ENCODE measurements at regions not wholly inside any gene's neighbourhood (a gene's known extent, or its start where the extent isn't known, plus 50 kb on each side); places are given as distances from the start of the nearest gene placed in this dataset.

- no peaks in the 10 kb centered on the region for H3K4me1 ChIP-seq (ENCODE audit: control insufficient read depth in 1 of 2, insufficient read depth in 2 of 2, low read length in 2 of 2)
- no peak overlapping the region for H3K4me3 ChIP-seq (ENCODE audit: low read depth, low read length)
- no peaks in the 10 kb centered on the region for H3K27me3 ChIP-seq (ENCODE audit: insufficient read depth, low read length)
- H2AFZ ChIP-seq (ENCODE audit: insufficient read depth, low read length, poor library complexity), result no peak overlapping the region
- H4K12ac ChIP-seq (ENCODE audit: low read depth, low read length), result no peak overlapping the region
- H3K23ac ChIP-seq (ENCODE audit: low read length), result no peak overlapping the region
- H3K9ac ChIP-seq (ENCODE audit: low read length), result no peak overlapping the region
- H4K8ac ChIP-seq (ENCODE audit: low read depth, low read length), result no peak overlapping the region
- H2BK5ac ChIP-seq (ENCODE audit: low read depth, low read length, poor library complexity), result no peak overlapping the region
- no peak overlapping the region for H3K4ac ChIP-seq (ENCODE audit: low read depth, low read length)
- H2BK12ac ChIP-seq (ENCODE audit: low read length), result no peak overlapping the region
- no peaks in the 10 kb centered on the region for H3K79me2 ChIP-seq (ENCODE audit: control insufficient read depth, insufficient read depth, low read length, poor library complexity)
- no peak overlapping the region for H3K4me2 ChIP-seq (ENCODE audit: low read length)
- H3K36me3 ChIP-seq (ENCODE audit: control insufficient read depth in 1 of 2, insufficient read depth in 2 of 2, low read length in 2 of 2), result no peaks in the 10 kb centered on the region
- no peak overlapping the region for H3K14ac ChIP-seq (ENCODE audit: low read length)
- H3K27ac ChIP-seq (ENCODE audit: low read depth, low read length), result no peak overlapping the region
- no peak overlapping the region for H2BK120ac ChIP-seq (ENCODE audit: insufficient read depth, low read length, poor library complexity)
- no peak for DNase-seq
- no peak overlapping the region for H2AK5ac ChIP-seq (ENCODE audit: low read length)
- H3K18ac ChIP-seq (ENCODE audit: low read length), result no peak overlapping the region
- no peak overlapping the region for H4K91ac ChIP-seq (ENCODE audit: low read depth, low read length)
- WGBS (ENCODE audit: extremely low coverage, insufficient coverage, insufficient read length), result no CpG with 5 or more reads among the region's 3 CpGs
- H3K9me3 ChIP-seq (ENCODE audit: insufficient read depth, low read depth, low read length), result no peaks in the 10 kb centered on the region
- H3K79me1 ChIP-seq (ENCODE audit: low read length), result no peaks in the 10 kb centered on the region
Observed at GRCh38 chr4:154916068-154916467, 135.0 kb downstream of the RBM46 start.

GRCh38 chr4:154927126-154927680 is 146.1 kb downstream of the RBM46 start:
- no peaks in the 10 kb centered on the region for H3K79me1 ChIP-seq (ENCODE audit: low read length)
- H4K91ac ChIP-seq (ENCODE audit: low read depth, low read length), result no peak overlapping the region
- H2BK12ac ChIP-seq (ENCODE audit: low read length), result no peak overlapping the region
- no peak overlapping the region for H3K23ac ChIP-seq (ENCODE audit: low read length)
- H3K36me3 ChIP-seq (ENCODE audit: control insufficient read depth in 1 of 2, insufficient read depth in 2 of 2, low read length in 2 of 2), result no peaks in the 10 kb centered on the region
- H2BK5ac ChIP-seq (ENCODE audit: low read depth, low read length, poor library complexity), result no peak overlapping the region
- no peak overlapping the region for H2BK120ac ChIP-seq (ENCODE audit: insufficient read depth, low read length, poor library complexity)
- no peak overlapping the region for H3K4me3 ChIP-seq (ENCODE audit: low read depth, low read length)
- H2AK5ac ChIP-seq (ENCODE audit: low read length), result no peak overlapping the region
- no peak overlapping the region for H2AFZ ChIP-seq (ENCODE audit: insufficient read depth, low read length, poor library complexity)
- no peak overlapping the region for H3K4me2 ChIP-seq (ENCODE audit: low read length)
- H3K79me2 ChIP-seq (ENCODE audit: control insufficient read depth, insufficient read depth, low read length, poor library complexity), result no peaks in the 10 kb centered on the region
- H3K18ac ChIP-seq (ENCODE audit: low read length), result no peak overlapping the region
- H3K27ac ChIP-seq (ENCODE audit: low read depth, low read length), result no peak overlapping the region
- no peak overlapping the region for H3K14ac ChIP-seq (ENCODE audit: low read length)
- no CpG with 5 or more reads among the region's 3 CpGs for WGBS (ENCODE audit: extremely low coverage, insufficient coverage, insufficient read length)
- H3K4me1 ChIP-seq (ENCODE audit: control insufficient read depth in 1 of 2, insufficient read depth in 2 of 2, low read length in 2 of 2), result no peaks in the 10 kb centered on the region
- H3K9ac ChIP-seq (ENCODE audit: low read length), result no peak overlapping the region
- DNase-seq, result no peak
- no peak overlapping the region for H4K8ac ChIP-seq (ENCODE audit: low read depth, low read length)
- no peaks in the 10 kb centered on the region for H3K27me3 ChIP-seq (ENCODE audit: insufficient read depth, low read length)
- no peak overlapping the region for H3K4ac ChIP-seq (ENCODE audit: low read depth, low read length)
- H3K9me3 ChIP-seq (ENCODE audit: insufficient read depth, low read depth, low read length), result peaks cover 5% of the 10 kb centered on the region
- no peak overlapping the region for H4K12ac ChIP-seq (ENCODE audit: low read depth, low read length)

- no peak overlapping the region for H2BK120ac ChIP-seq (ENCODE audit: insufficient read depth, low read length, poor library complexity)
- no CpG with 5 or more reads among the region's 6 CpGs for WGBS (ENCODE audit: extremely low coverage, insufficient coverage, insufficient read length)
- H3K23ac ChIP-seq (ENCODE audit: low read length), result no peak overlapping the region
Observed at GRCh38 chr4:154928640-154929257, 147.7 kb downstream of the RBM46 start.

GRCh38 chr4:154936873-154937272 is 155.8 kb downstream of the RBM46 start:
- Histone ChIP-seq H4K12ac (ENCODE audit: low read depth, low read length) (no peak overlapping the region), H3K18ac (ENCODE audit: low read length) (no peak overlapping the region), H3K9ac (ENCODE audit: low read length) (no peak overlapping the region), H2BK5ac (ENCODE audit: low read depth, low read length, poor library complexity) (no peak overlapping the region), H3K14ac (ENCODE audit: low read length) (no peak overlapping the region), H3K4ac (ENCODE audit: low read depth, low read length) (no peak overlapping the region), H3K4me2 (ENCODE audit: low read length) (no peak overlapping the region), H3K27ac (ENCODE audit: low read depth, low read length) (no peak overlapping the region), H4K91ac (ENCODE audit: low read depth, low read length) (no peak overlapping the region), H3K9me3 (ENCODE audit: insufficient read depth, low read depth, low read length) (no peaks in the 10 kb centered on the region), H3K36me3 (ENCODE audit: control insufficient read depth in 1 of 2, insufficient read depth in 2 of 2, low read length in 2 of 2) (no peaks in the 10 kb centered on the region), H2BK12ac (ENCODE audit: low read length) (no peak overlapping the region), H4K8ac (ENCODE audit: low read depth, low read length) (no peak overlapping the region), H3K23ac (ENCODE audit: low read length) (no peak overlapping the region), H3K4me3 (ENCODE audit: low read depth, low read length) (no peak overlapping the region), H2AK5ac (ENCODE audit: low read length) (no peak overlapping the region), H3K79me2 (ENCODE audit: control insufficient read depth, insufficient read depth, low read length, poor library complexity) (no peaks in the 10 kb centered on the region), H3K79me1 (ENCODE audit: low read length) (no peaks in the 10 kb centered on the region), H2BK120ac (ENCODE audit: insufficient read depth, low read length, poor library complexity) (no peak overlapping the region), H2AFZ (ENCODE audit: insufficient read depth, low read length, poor library complexity) (no peak overlapping the region), H3K4me1 (ENCODE audit: control insufficient read depth in 1 of 2, insufficient read depth in 2 of 2, low read length in 2 of 2) (no peaks in the 10 kb centered on the region), H3K27me3 (ENCODE audit: insufficient read depth, low read length) (no peaks in the 10 kb centered on the region)
- no peak for DNase-seq
- no CpG with 5 or more reads among the region's 3 CpGs for WGBS (ENCODE audit: extremely low coverage, insufficient coverage, insufficient read length)

More at GRCh38 chr4:154928640-154929257, 147.7 kb downstream of the RBM46 start:
- Histone ChIP-seq H3K36me3 (ENCODE audit: control insufficient read depth in 1 of 2, insufficient read depth in 2 of 2, low read length in 2 of 2) (no peaks in the 10 kb centered on the region), H2BK12ac (ENCODE audit: low read length) (no peak overlapping the region), H3K14ac (ENCODE audit: low read length) (no peak overlapping the region), H3K27ac (ENCODE audit: low read depth, low read length) (no peak overlapping the region), H2AK5ac (ENCODE audit: low read length) (no peak overlapping the region), H2BK5ac (ENCODE audit: low read depth, low read length, poor library complexity) (no peak overlapping the region), H3K18ac (ENCODE audit: low read length) (no peak overlapping the region), H4K91ac (ENCODE audit: low read depth, low read length) (no peak overlapping the region), H3K79me2 (ENCODE audit: control insufficient read depth, insufficient read depth, low read length, poor library complexity) (no peaks in the 10 kb centered on the region), H3K4me1 (ENCODE audit: control insufficient read depth in 1 of 2, insufficient read depth in 2 of 2, low read length in 2 of 2) (no peaks in the 10 kb centered on the region), H3K9ac (ENCODE audit: low read length) (no peak overlapping the region), H4K8ac (ENCODE audit: low read depth, low read length) (no peak overlapping the region), H2AFZ (ENCODE audit: insufficient read depth, low read length, poor library complexity) (no peak overlapping the region), H3K27me3 (ENCODE audit: insufficient read depth, low read length) (no peaks in the 10 kb centered on the region), H4K12ac (ENCODE audit: low read depth, low read length) (no peak overlapping the region), H3K4ac (ENCODE audit: low read depth, low read length) (no peak overlapping the region), H3K79me1 (ENCODE audit: low read length) (no peaks in the 10 kb centered on the region), H3K9me3 (ENCODE audit: insufficient read depth, low read depth, low read length) (peaks cover 5% of the 10 kb centered on the region), H3K4me3 (ENCODE audit: low read depth, low read length) (no peak overlapping the region), H3K4me2 (ENCODE audit: low read length) (no peak overlapping the region)
- DNase-seq, result peak in 1 of 2 donors; percentile 9
